Liver (tissue), 3 donors: ENCODE measurements at regions not wholly inside any gene's neighbourhood (a gene's known extent, or its start where the extent isn't known, plus 50 kb on each side); places are given as distances from the start of the nearest gene placed in this dataset.

ENCODE experiments used
- CTCF ChIP-seq: fragments of 150-350 bp; IDR thresholded peaks from 2 replicates; pipeline ENCODE4 v1.5.1; 2017; ENCODE audit warnings: improper control_type of control experiment, low read depth, low read length; ENCODE audit not compliant: missing input control
- EGR1 ChIP-seq, 2 donors: IDR thresholded peaks; 2 replicates each; pipeline ENCODE4 v1.6.1; 2016 to 2018; ENCODE audit warnings: antibody characterized with exemption in 2 of 2, low read depth in 2 of 2
- GABPA ChIP-seq, 2 donors: IDR thresholded peaks in 1 of 2; conservative IDR thresholded peaks in 1 of 2; 2 replicates each; pipeline ENCODE4 v1.6.1; 2016; ENCODE audit warnings: antibody characterized with exemption in 2 of 2, mild to moderate bottlenecking in 1 of 2, moderate library complexity in 1 of 2
- TF ChIP-seq, protein P1 (sequence below): IDR thresholded peaks from 2 replicates; pipeline ENCODE4 v1.6.1; 2016; ENCODE audit warnings: antibody characterized with exemption, mild to moderate bottlenecking
- donor health status: healthy.
- donor health status: healthy.

GRCh38 chr4:38598489-38598888 is 65.5 kb upstream of the KLF3 start:
- TF ChIP-seq CTCF (no peak), EGR1 (IDR thresholded peaks at IDR 0.05; ENCODE audit: low read depth in 2 of 2) (no peak), GABPA (IDR thresholded peaks at IDR 0.05 in 1 of 2, conservative IDR thresholded peaks at IDR 0.05 in 1 of 2) (no peak)
- TF ChIP-seq, protein P1, sequence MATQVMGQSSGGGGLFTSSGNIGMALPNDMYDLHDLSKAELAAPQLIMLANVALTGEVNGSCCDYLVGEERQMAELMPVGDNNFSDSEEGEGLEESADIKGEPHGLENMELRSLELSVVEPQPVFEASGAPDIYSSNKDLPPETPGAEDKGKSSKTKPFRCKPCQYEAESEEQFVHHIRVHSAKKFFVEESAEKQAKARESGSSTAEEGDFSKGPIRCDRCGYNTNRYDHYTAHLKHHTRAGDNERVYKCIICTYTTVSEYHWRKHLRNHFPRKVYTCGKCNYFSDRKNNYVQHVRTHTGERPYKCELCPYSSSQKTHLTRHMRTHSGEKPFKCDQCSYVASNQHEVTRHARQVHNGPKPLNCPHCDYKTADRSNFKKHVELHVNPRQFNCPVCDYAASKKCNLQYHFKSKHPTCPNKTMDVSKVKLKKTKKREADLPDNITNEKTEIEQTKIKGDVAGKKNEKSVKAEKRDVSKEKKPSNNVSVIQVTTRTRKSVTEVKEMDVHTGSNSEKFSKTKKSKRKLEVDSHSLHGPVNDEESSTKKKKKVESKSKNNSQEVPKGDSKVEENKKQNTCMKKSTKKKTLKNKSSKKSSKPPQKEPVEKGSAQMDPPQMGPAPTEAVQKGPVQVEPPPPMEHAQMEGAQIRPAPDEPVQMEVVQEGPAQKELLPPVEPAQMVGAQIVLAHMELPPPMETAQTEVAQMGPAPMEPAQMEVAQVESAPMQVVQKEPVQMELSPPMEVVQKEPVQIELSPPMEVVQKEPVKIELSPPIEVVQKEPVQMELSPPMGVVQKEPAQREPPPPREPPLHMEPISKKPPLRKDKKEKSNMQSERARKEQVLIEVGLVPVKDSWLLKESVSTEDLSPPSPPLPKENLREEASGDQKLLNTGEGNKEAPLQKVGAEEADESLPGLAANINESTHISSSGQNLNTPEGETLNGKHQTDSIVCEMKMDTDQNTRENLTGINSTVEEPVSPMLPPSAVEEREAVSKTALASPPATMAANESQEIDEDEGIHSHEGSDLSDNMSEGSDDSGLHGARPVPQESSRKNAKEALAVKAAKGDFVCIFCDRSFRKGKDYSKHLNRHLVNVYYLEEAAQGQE, result no peak
